NCI-H524 (cell line): ENCODE measurements at regions not wholly inside any gene's neighbourhood (a gene's known extent, or its start where the extent isn't known, plus 50 kb on each side); places are given as distances from the start of the nearest gene placed in this dataset.
A peak's percentile ranks its signal among the peaks of the same experiment; 100 is the strongest.

Source experiments
- DNase-seq, 2 experiments: peaks; one replicate each; lab custom pipeline; 2025; lab: John Stamatoyannopoulos, UW

GRCh38 chr21:16642353-16642752 is 870.5 kb upstream of the CXADR start:
- DNase-seq = no peak

- DNase-seq = no peak
Measured at GRCh38 chr21:16644685-16645084, 868.2 kb upstream of the CXADR start.

- DNase-seq = no peak
Measured at GRCh38 chr21:16650714-16651366, 862.0 kb upstream of the CXADR start.

GRCh38 chr21:16651956-16652355 is 860.9 kb upstream of the CXADR start:
- DNase-seq = no peak

- DNase-seq = no peak
Measured at GRCh38 chr21:16663436-16663835, 849.4 kb upstream of the CXADR start.

GRCh38 chr21:16667395-16667794 is 845.4 kb upstream of the CXADR start:
- no peak for DNase-seq

GRCh38 chr21:16674949-16675348 is 837.9 kb upstream of the CXADR start:
- DNase-seq = no peak

- no peak for DNase-seq
Measured at GRCh38 chr21:16676391-16676790, 836.5 kb upstream of the CXADR start.

GRCh38 chr21:16678429-16679160 is 834.2 kb upstream of the CXADR start:
- peak; percentile 14 to 38 for DNase-seq

GRCh38 chr21:16695074-16695473 is 817.8 kb upstream of the CXADR start:
- no peak for DNase-seq

- no peak for DNase-seq
Measured at GRCh38 chr21:16707274-16707673, 805.6 kb upstream of the CXADR start.

- no peak for DNase-seq
Measured at GRCh38 chr21:16708101-16708835, 804.6 kb upstream of the CXADR start.

- DNase-seq = no peak
Measured at GRCh38 chr21:16709866-16710550, 802.8 kb upstream of the CXADR start.

- no peak for DNase-seq
Measured at GRCh38 chr21:16711757-16712156, 801.1 kb upstream of the CXADR start.

GRCh38 chr21:16713331-16714117 is 799.3 kb upstream of the CXADR start:
- DNase-seq = no peak

GRCh38 chr21:16740511-16740910 is 772.3 kb upstream of the CXADR start:
- peak in 1 of 2 experiments; percentile 27 for DNase-seq

GRCh38 chr21:16741141-16741665 is 771.6 kb upstream of the CXADR start:
- DNase-seq = no peak

- no peak for DNase-seq
Measured at GRCh38 chr21:16742131-16742641, 770.7 kb upstream of the CXADR start.

- no peak for DNase-seq
Measured at GRCh38 chr21:16742741-16743140, 770.1 kb upstream of the CXADR start.

GRCh38 chr21:16743317-16743716 is 769.5 kb upstream of the CXADR start:
- no peak for DNase-seq

- DNase-seq = no peak
Measured at GRCh38 chr21:16750926-16751325, 761.9 kb upstream of the CXADR start.
